ENCODE measurements at regions not wholly inside any gene's neighbourhood (a gene's known extent, or its start where the extent isn't known, plus 50 kb on each side); places are given as distances from the start of the nearest gene placed in this dataset.

DNA sequence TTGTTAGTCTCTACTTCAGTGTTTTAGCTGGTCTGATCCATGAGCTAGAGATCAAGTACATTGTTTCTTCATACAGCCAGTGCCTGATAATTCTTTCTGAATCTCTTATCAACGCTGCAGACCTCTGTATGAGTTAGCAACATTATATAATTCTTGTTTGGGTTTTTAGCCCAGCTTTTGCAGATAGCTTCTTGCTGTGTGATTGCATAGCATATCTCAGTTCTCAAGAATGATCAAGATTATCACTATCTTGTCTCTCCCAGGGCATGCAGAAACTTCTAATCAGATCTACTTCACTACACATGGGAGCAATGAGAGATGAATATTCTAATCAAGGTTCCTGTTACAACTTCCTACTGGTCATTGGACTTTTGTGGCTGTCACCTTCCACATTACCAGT, 158.3 kb downstream of the FAM174A start:
- H3K9me3 Mint-ChIP-seq, result no peaks in the 10 kb centered on the region
- Histone ChIP-seq H3K18ac (ENCODE audit: insufficient read length, low read depth, low read length) (no peak overlapping the region), H3K79me2 (ENCODE audit: insufficient read depth, low read length) (no peaks in the 10 kb centered on the region), H4K91ac (ENCODE audit: insufficient read length, low read depth, low read length) (no peak overlapping the region), H3K56ac (ENCODE audit: insufficient read length, low read depth, low read length) (no peak overlapping the region), H4K20me1 (ENCODE audit: control insufficient read depth, insufficient read depth, insufficient read length) (no peaks in the 10 kb centered on the region), H3K4ac (ENCODE audit: low read depth, low read length) (no peak overlapping the region), H4K5ac (ENCODE audit: insufficient read length, low read depth, low read length) (no peak overlapping the region), H2BK12ac (ENCODE audit: insufficient read length, low read depth, low read length) (no peak overlapping the region), H3T11ph (ENCODE audit: low read length) (no peak overlapping the region), H3K14ac (ENCODE audit: insufficient read depth, low read length) (no peak overlapping the region), H3K79me1 (ENCODE audit: insufficient read depth, low read depth, low read length, poor library complexity, severe bottlenecking) (no peaks in the 10 kb centered on the region), H3K23ac (ENCODE audit: insufficient read length, low read depth, low read length) (no peak overlapping the region), H3K23me2 (ENCODE audit: insufficient read length, low read depth, low read length, poor library complexity, severe bottlenecking) (no peaks in the 10 kb centered on the region), H3K27ac (ENCODE audit: insufficient read length, low read depth, low read length) (no peak overlapping the region), H2BK120ac (ENCODE audit: low read depth, low read length, poor library complexity, severe bottlenecking) (no peak overlapping the region), H2BK5ac (ENCODE audit: insufficient read length, low read length) (no peak overlapping the region), H2AK5ac (ENCODE audit: insufficient read length, low read length) (no peak overlapping the region), H2BK20ac (ENCODE audit: low read depth, low read length, poor library complexity, severe bottlenecking) (no peak overlapping the region), H3K9me3 (ENCODE audit: control insufficient read depth, low read depth, low read length) (no peaks in the 10 kb centered on the region), H2AFZ (ENCODE audit: low read length) (no peak overlapping the region), H3K9ac (ENCODE audit: extremely low read depth, insufficient read length, low read length) (no peak overlapping the region), H3K27me3 (ENCODE audit: insufficient read depth, low read length) (no peaks in the 10 kb centered on the region), H2BK15ac (ENCODE audit: low read depth, low read length) (no peak overlapping the region), H4K8ac (replicated peaks; ENCODE audit: insufficient read length, low read depth, low read length) (no peak overlapping the region), H3K4me2 (ENCODE audit: insufficient read depth, insufficient read length, low read length) (no peak overlapping the region), H3K4me1 (ENCODE audit: insufficient read depth, low read length) (no peaks in the 10 kb centered on the region)
- no peak for DNase-seq
- peaks cover 3% of the 10 kb centered on the region in 2 experiments; a peak in 2 of 4 replicates for H3K4me1 Mint-ChIP-seq
- H3K36me3 Mint-ChIP-seq (ENCODE audit: insufficient read depth in 1 of 3, low read depth in 3 of 3), result no peaks in the 10 kb centered on the region
- no CpG with 5 or more reads among the region's 1 CpG for WGBS (ENCODE audit: extremely low coverage, insufficient read length, low lambda C conversion rate)
- no peak overlapping the region for H3K4me3 Mint-ChIP-seq
- H3K27me3 Mint-ChIP-seq (ENCODE audit: low read depth), result no peaks in the 10 kb centered on the region
- H3K27ac Mint-ChIP-seq, result no peak overlapping the region
- TF ChIP-seq, protein P1, sequence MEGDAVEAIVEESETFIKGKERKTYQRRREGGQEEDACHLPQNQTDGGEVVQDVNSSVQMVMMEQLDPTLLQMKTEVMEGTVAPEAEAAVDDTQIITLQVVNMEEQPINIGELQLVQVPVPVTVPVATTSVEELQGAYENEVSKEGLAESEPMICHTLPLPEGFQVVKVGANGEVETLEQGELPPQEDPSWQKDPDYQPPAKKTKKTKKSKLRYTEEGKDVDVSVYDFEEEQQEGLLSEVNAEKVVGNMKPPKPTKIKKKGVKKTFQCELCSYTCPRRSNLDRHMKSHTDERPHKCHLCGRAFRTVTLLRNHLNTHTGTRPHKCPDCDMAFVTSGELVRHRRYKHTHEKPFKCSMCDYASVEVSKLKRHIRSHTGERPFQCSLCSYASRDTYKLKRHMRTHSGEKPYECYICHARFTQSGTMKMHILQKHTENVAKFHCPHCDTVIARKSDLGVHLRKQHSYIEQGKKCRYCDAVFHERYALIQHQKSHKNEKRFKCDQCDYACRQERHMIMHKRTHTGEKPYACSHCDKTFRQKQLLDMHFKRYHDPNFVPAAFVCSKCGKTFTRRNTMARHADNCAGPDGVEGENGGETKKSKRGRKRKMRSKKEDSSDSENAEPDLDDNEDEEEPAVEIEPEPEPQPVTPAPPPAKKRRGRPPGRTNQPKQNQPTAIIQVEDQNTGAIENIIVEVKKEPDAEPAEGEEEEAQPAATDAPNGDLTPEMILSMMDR (conservative IDR thresholded peaks at IDR 0.05), result no peak

Data from H9 (cell line).